HG03108 (cell line): ENCODE measurements at regions not wholly inside any gene's neighbourhood (a gene's known extent, or its start where the extent isn't known, plus 50 kb on each side); places are given as distances from the start of the nearest gene placed in this dataset.

Source experiments
- ATAC-seq: cut with Tn5 transposase; IDR thresholded peaks from one replicate; pipeline ENCODE4 v1.9.1; 2021; ENCODE audit warnings: moderate library complexity; ENCODE audit not compliant: unreplicated experiment

- ATAC-seq: no peak
These were observed 520.1 kb upstream of the PKDCC start for GRCh38 chr2:41527525-41528323.

- no peak for ATAC-seq
These were observed 512.2 kb upstream of the PKDCC start for GRCh38 chr2:41535575-41535974.

- ATAC-seq: no peak
These were observed 507.4 kb upstream of the PKDCC start for GRCh38 chr2:41540272-41540998.

GRCh38 chr2:41543726-41544125 lies 504.1 kb upstream of the PKDCC start:
- no peak for ATAC-seq

GRCh38 chr2:41544709-41545108 lies 503.1 kb upstream of the PKDCC start:
- ATAC-seq: no peak

- no peak for ATAC-seq
These were observed 501.8 kb upstream of the PKDCC start for GRCh38 chr2:41546031-41546430.

GRCh38 chr2:41568648-41569047 lies 479.2 kb upstream of the PKDCC start:
- ATAC-seq: no peak

- ATAC-seq: no peak
These were observed 475.7 kb upstream of the PKDCC start for GRCh38 chr2:41572154-41572553.

GRCh38 chr2:41576423-41576822 lies 471.4 kb upstream of the PKDCC start:
- ATAC-seq: no peak

GRCh38 chr2:41579806-41580205 lies 468.0 kb upstream of the PKDCC start:
- no peak for ATAC-seq

GRCh38 chr2:41580806-41581205 lies 467.0 kb upstream of the PKDCC start:
- ATAC-seq: no peak

GRCh38 chr2:41595240-41595639 lies 452.6 kb upstream of the PKDCC start:
- ATAC-seq: no peak

GRCh38 chr2:41597680-41598079 lies 450.1 kb upstream of the PKDCC start:
- ATAC-seq: no peak

- ATAC-seq: no peak
These were observed 449.5 kb upstream of the PKDCC start for GRCh38 chr2:41598161-41598894.

- ATAC-seq: no peak
These were observed 447.4 kb upstream of the PKDCC start for GRCh38 chr2:41600460-41600859.

GRCh38 chr2:41602341-41602740 lies 445.5 kb upstream of the PKDCC start:
- no peak for ATAC-seq

GRCh38 chr2:41605311-41605710 lies 442.5 kb upstream of the PKDCC start:
- no peak for ATAC-seq

- ATAC-seq: no peak
These were observed 441.9 kb upstream of the PKDCC start for GRCh38 chr2:41605914-41606313.

GRCh38 chr2:41610501-41611190 lies 437.2 kb upstream of the PKDCC start:
- ATAC-seq: no peak

- ATAC-seq: no peak
These were observed 429.1 kb upstream of the PKDCC start for GRCh38 chr2:41618754-41619153.

GRCh38 chr2:41621095-41621494 lies 426.7 kb upstream of the PKDCC start:
- ATAC-seq: no peak
